Ishikawa (cell line): ENCODE measurements at regions not wholly inside any gene's neighbourhood (a gene's known extent, or its start where the extent isn't known, plus 50 kb on each side); places are given as distances from the start of the nearest gene placed in this dataset.

Experiments used
- CEBPB ChIP-seq: IDR thresholded peaks from 2 replicates; pipeline ENCODE4 v1.6.1; 2012
- CREB1 ChIP-seq: IDR thresholded peaks from 2 replicates; pipeline ENCODE4 v1.6.1; 2012; ENCODE audit warnings: low read depth
- EGR1 ChIP-seq: IDR thresholded peaks from 2 replicates; pipeline ENCODE4 v1.6.1; 2012
- EP300 ChIP-seq: IDR thresholded peaks from 2 replicates; pipeline ENCODE4 v1.6.1; 2012; ENCODE audit warnings: borderline replicate concordance
- FOXM1 ChIP-seq: IDR thresholded peaks from 2 replicates; pipeline ENCODE4 v1.6.1; 2012; ENCODE audit warnings: low read depth, borderline replicate concordance
- NFIC ChIP-seq: IDR thresholded peaks from 2 replicates; pipeline ENCODE4 v1.6.1; 2012
- RAD21 ChIP-seq: IDR thresholded peaks from 2 replicates; pipeline ENCODE4 v1.6.1; 2012; ENCODE audit warnings: low read depth
- TAF1 ChIP-seq: IDR thresholded peaks from 2 replicates; pipeline ENCODE4 v1.6.1; 2012; ENCODE audit warnings: low read depth, mild to moderate bottlenecking
- TCF12 ChIP-seq: IDR thresholded peaks from 2 replicates; pipeline ENCODE4 v1.6.1; 2012; ENCODE audit warnings: low read depth
- TEAD4 ChIP-seq: IDR thresholded peaks from 2 replicates; pipeline ENCODE4 v1.6.1; 2012
- YY1 ChIP-seq: IDR thresholded peaks from 2 replicates; pipeline ENCODE4 v1.6.1; 2012; ENCODE audit warnings: low read depth
- ZBTB7A ChIP-seq: IDR thresholded peaks from 2 replicates; pipeline ENCODE4 v1.6.1; 2012; ENCODE audit warnings: low read depth
- TF ChIP-seq, protein P1 (sequence below): IDR thresholded peaks from 2 replicates; pipeline ENCODE4 v1.6.1; 2012
- TF ChIP-seq, protein P2 (sequence below): IDR thresholded peaks from 2 replicates; pipeline ENCODE4 v1.6.1; 2012
- TF ChIP-seq, protein P3 (sequence below): IDR thresholded peaks from 2 replicates; pipeline ENCODE4 v1.6.1; 2012; ENCODE audit warnings: low read depth, mild to moderate bottlenecking

DNA sequence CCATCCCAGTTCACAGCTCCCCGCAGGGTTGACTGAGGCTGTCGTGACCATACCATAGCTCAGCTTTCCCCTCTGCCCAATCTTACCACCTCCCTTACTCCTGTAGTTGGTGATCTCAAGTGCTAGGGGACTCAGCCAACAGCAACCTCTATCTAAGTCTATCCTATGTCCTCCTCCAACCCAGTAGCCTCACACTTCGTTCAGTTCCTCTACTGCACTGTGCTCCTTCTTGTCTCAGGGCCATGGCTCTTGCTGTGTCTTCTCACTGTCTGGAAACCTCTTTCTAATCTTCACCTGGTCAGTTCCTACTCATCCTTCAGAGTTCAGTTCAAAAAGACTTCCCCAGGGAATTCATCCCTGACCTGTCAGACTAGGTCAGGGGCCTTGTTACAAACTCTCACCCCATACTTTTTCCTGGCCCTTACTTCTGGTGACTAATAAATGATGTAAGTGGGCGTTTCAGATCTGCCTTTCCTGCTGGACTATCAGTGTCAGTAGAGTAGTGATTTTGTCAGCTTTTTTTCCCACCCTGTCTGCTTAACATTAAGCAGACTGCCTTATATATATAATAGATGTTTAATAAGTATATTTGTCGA is 53.6 kb upstream of the NR3C1 start:
- TF ChIP-seq CEBPB (no peak), TAF1 (no peak), EP300 (no peak), CREB1 (no peak), NFIC (no peak), ZBTB7A (no peak), FOXM1 (no peak), TCF12 (no peak), RAD21 (no peak), EGR1 (no peak), YY1 (no peak), TEAD4 (no peak)
- TF ChIP-seq, protein P1, sequence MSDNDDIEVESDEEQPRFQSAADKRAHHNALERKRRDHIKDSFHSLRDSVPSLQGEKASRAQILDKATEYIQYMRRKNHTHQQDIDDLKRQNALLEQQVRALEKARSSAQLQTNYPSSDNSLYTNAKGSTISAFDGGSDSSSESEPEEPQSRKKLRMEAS = no peak
- TF ChIP-seq, protein P2, sequence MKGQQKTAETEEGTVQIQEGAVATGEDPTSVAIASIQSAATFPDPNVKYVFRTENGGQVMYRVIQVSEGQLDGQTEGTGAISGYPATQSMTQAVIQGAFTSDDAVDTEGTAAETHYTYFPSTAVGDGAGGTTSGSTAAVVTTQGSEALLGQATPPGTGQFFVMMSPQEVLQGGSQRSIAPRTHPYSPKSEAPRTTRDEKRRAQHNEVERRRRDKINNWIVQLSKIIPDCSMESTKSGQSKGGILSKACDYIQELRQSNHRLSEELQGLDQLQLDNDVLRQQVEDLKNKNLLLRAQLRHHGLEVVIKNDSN = no peak
- TF ChIP-seq, protein P3, sequence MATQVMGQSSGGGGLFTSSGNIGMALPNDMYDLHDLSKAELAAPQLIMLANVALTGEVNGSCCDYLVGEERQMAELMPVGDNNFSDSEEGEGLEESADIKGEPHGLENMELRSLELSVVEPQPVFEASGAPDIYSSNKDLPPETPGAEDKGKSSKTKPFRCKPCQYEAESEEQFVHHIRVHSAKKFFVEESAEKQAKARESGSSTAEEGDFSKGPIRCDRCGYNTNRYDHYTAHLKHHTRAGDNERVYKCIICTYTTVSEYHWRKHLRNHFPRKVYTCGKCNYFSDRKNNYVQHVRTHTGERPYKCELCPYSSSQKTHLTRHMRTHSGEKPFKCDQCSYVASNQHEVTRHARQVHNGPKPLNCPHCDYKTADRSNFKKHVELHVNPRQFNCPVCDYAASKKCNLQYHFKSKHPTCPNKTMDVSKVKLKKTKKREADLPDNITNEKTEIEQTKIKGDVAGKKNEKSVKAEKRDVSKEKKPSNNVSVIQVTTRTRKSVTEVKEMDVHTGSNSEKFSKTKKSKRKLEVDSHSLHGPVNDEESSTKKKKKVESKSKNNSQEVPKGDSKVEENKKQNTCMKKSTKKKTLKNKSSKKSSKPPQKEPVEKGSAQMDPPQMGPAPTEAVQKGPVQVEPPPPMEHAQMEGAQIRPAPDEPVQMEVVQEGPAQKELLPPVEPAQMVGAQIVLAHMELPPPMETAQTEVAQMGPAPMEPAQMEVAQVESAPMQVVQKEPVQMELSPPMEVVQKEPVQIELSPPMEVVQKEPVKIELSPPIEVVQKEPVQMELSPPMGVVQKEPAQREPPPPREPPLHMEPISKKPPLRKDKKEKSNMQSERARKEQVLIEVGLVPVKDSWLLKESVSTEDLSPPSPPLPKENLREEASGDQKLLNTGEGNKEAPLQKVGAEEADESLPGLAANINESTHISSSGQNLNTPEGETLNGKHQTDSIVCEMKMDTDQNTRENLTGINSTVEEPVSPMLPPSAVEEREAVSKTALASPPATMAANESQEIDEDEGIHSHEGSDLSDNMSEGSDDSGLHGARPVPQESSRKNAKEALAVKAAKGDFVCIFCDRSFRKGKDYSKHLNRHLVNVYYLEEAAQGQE = no peak

DNA sequence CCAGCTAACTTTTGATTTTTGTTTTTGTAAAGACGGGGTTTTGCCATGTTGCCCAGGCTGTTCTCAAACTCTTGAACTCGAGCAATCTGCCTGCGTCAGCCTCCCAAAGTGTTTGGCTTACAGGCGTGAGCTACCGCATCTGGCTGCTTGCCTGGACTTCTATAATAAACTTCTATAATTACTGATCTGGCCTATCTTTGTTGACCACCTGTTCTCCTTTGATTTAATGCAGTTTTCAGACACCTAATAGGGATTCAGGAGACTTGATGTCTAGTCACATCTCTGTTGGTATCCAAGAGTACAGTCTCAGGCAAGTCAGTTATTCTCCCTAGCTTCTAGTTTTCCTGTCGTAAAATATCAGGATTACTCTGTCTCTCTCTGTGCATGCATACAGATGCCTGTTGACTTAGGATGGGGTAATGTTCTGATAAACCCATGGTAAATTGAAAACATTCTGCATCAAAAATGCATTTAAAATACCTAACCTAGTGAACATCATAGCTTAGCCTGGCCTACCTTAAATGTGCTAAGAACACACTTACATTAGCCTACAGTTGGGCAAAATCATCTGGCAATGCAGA is 51.5 kb upstream of the NR3C1 start:
- no peak for TF ChIP-seq EGR1
- no peak for TF ChIP-seq EP300
- TF ChIP-seq, protein P3 = no peak
- TF ChIP-seq CEBPB = no peak
- TF ChIP-seq TCF12 = no peak
- TF ChIP-seq, protein P1 = no peak
- no peak for TF ChIP-seq NFIC
- TF ChIP-seq TEAD4 = no peak
- no peak for TF ChIP-seq TAF1
- no peak for TF ChIP-seq ZBTB7A
- TF ChIP-seq YY1 = no peak
- no peak for TF ChIP-seq RAD21
- no peak for TF ChIP-seq FOXM1
- TF ChIP-seq CREB1 = no peak
- TF ChIP-seq, protein P2 = no peak

DNA sequence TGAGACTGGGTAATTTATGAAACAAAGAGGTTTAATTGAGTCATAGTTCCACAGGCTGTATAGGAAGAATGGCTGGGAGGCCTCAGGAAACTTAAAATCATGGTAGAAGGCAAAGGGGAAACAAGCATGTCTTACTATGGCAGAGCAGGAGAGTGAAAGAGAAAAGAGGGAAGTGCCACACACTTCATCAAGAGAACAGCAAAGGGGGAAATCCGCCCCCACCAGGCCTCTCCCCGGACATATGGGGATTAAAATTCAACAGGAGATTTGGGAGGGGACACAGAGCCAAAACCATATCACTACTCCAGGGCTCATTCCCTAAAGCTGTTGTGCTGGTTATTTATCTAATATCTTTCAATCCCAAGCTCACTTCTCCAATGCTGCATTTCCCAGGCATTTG is 50.2 kb upstream of the NR3C1 start:
- TF ChIP-seq TEAD4 (no peak), NFIC (no peak), ZBTB7A (no peak)
